ENCODE measurements at regions not wholly inside any gene's neighbourhood (a gene's known extent, or its start where the extent isn't known, plus 50 kb on each side); places are given as distances from the start of the nearest gene placed in this dataset.

DNA sequence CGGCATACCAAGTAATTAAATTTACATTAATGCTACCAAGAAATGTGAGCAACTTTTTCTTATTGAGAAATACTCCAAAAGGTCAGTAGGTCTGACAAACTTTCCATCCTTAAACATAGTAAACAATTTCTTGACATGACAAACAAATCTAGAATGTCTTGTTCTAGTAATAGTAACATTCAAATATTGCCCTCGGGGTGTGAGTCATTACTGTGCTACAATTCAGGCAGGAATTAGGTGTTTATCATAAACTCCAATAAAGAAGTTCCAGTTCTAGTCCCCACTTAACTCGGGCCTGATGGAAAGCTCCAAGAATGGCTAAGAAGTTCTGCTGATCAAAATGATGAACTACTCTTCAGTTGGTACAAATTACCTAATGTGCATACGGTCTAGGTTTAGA is 235.6 kb upstream of the TUSC1 start:
- TF ChIP-seq, protein P1, sequence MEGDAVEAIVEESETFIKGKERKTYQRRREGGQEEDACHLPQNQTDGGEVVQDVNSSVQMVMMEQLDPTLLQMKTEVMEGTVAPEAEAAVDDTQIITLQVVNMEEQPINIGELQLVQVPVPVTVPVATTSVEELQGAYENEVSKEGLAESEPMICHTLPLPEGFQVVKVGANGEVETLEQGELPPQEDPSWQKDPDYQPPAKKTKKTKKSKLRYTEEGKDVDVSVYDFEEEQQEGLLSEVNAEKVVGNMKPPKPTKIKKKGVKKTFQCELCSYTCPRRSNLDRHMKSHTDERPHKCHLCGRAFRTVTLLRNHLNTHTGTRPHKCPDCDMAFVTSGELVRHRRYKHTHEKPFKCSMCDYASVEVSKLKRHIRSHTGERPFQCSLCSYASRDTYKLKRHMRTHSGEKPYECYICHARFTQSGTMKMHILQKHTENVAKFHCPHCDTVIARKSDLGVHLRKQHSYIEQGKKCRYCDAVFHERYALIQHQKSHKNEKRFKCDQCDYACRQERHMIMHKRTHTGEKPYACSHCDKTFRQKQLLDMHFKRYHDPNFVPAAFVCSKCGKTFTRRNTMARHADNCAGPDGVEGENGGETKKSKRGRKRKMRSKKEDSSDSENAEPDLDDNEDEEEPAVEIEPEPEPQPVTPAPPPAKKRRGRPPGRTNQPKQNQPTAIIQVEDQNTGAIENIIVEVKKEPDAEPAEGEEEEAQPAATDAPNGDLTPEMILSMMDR (IDR thresholded peaks at IDR 0.05; ENCODE audit: low read depth, low read length) = no peak
- TF ChIP-seq, protein P2, sequence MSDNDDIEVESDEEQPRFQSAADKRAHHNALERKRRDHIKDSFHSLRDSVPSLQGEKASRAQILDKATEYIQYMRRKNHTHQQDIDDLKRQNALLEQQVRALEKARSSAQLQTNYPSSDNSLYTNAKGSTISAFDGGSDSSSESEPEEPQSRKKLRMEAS (IDR thresholded peaks at IDR 0.05; ENCODE audit: low read depth, low read length) = no peak
